ENCODE measurements at regions not wholly inside any gene's neighbourhood (a gene's known extent, or its start where the extent isn't known, plus 50 kb on each side); places are given as distances from the start of the nearest gene placed in this dataset.

DNA sequence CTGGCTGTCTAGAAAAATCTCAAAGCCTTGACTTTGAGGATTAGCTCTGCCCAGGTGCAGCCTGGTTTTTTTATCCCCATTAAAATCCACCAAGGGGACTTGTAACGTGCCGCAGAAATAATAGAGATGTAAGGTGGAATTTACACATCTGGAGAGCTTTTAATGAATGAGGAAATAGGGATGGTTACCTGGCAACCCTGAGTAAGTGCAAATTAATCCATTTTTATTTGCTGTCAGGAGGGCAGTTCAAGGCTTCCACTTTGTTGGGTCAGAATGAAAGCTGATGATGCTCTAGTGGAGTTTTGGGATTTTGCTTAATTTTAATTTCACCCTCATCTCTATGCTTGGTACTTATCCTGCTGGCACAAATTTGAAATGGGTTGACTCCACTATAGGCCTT is 163.4 kb upstream of the CEP162 start:
- TF ChIP-seq, protein P1, sequence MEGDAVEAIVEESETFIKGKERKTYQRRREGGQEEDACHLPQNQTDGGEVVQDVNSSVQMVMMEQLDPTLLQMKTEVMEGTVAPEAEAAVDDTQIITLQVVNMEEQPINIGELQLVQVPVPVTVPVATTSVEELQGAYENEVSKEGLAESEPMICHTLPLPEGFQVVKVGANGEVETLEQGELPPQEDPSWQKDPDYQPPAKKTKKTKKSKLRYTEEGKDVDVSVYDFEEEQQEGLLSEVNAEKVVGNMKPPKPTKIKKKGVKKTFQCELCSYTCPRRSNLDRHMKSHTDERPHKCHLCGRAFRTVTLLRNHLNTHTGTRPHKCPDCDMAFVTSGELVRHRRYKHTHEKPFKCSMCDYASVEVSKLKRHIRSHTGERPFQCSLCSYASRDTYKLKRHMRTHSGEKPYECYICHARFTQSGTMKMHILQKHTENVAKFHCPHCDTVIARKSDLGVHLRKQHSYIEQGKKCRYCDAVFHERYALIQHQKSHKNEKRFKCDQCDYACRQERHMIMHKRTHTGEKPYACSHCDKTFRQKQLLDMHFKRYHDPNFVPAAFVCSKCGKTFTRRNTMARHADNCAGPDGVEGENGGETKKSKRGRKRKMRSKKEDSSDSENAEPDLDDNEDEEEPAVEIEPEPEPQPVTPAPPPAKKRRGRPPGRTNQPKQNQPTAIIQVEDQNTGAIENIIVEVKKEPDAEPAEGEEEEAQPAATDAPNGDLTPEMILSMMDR (conservative IDR thresholded peaks at IDR 0.05; ENCODE audit: low read depth, low read length): no peak
- TF ChIP-seq EZH2 (IDR thresholded peaks at IDR 0.05; ENCODE audit: borderline replicate concordance, low read depth, low read length, poor library complexity, severe bottlenecking): no peak

Data from A673 (cell line).